ENCODE measurements at regions not wholly inside any gene's neighbourhood (a gene's known extent, or its start where the extent isn't known, plus 50 kb on each side); places are given as distances from the start of the nearest gene placed in this dataset.
"Not testable (repeated sequence)": the region's sequence is repeated elsewhere in the genome, so short reads cannot be mapped to it uniquely, and the experiment has no call there.

GRCh38 chr3:159749406-159749805 is 239.2 kb upstream of the IL12A start:
- DNase-seq = no peak

DNA sequence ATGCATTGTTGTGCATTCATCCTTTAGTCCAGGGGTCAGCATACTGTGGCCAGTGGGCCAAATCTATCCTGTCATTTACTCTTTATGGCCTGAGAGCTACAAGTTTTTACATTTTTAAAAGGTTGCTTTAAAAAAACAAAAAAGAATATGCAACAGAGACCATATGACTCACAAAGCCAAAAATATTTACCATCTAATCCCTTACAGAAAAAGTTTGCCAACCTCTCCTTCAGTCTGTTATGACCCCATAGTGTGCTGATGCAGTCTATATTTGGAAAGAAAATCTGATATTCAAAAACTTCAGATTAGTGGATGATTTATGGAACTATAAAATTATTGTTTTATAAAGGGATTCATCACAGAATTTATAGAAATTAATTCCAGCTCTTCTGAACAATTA is 237.5 kb upstream of the IL12A start:
- DNase-seq = no peak

DNA sequence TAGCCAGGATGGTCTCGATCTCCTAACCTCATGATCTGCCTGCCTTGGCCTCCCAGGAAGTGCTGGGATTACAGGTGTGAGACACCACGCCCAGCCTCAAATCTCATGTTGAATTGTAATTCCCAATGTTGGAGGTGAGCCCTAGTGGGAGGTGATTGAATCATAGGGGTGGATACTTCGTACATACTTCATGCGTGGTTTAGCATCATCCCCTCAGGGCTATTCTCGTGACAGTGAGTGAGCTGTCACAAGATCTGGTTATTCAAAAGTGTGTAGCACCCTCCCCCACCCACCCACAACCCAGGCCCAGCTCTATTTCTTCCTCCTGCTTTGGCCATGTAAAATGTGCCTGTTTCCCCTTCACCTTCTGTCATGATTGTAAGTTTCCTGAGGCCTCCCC is 236.9 kb upstream of the IL12A start:
- no peak for DNase-seq

DNA sequence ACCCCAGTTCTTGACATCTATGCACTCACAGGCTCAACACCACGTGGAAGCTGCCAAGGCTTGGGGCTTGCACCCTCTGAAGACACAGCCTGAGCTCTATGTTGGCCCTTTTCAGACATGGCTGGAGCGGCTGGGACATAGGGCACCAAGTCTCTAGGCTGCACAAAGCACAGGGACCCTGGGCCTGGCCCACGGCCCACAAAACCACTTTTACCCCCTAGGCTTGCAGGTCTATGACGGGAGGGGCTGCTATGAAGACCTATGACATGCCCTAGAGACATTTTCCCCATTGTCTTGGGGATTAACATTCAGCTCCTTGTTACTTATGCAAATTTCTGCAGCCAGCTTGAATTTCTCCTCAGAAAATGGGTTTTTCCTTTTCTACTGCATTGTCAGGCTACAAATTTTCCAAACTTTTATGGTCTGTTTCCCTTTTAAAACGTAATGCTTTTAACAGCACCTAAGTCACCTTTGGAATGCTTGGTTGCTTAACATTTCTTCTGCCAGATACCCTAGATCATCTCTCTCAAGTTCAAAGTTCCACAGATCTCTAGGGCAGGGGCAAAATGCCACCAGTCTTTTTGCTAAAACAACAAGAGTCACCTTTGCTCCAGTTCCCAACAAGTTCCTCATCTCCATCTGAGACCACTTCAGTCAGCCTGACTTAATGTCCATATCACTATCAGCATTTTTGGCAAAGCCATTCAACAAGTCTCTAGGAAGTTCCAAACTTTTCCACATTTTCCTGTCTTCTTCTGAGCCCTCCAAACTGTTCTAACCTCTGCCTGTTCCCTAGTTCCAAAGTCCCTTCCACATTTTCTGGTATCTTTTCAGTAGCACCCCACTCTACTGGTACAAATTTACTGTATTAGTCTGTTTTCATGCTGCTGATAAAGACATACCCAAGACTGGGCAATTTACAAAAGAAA is 232.1 kb upstream of the IL12A start:
- DNase-seq = not testable (repeated sequence)

GRCh38 chr3:159757341-159758060 is 231.1 kb upstream of the IL12A start:
- no peak for DNase-seq

DNA sequence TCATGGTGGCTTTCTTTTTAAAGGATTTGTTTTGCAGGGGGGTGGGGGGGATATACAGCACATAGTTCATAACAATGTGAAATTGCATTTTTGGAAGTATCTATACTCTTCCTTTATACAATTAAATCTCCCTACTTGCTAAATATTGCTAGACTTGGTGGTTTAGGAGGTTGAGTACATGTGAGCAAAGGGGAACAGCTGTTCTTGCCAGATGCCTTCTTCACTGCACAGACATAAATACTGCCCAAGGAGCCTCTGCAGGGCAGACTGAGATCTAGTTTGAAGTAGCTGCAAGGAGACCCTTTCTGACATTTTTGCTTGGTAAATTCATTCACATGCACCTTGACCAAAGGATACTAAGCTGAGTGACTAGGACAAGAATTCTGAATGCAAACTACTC is 228.6 kb upstream of the IL12A start:
- no peak for DNase-seq

DNA sequence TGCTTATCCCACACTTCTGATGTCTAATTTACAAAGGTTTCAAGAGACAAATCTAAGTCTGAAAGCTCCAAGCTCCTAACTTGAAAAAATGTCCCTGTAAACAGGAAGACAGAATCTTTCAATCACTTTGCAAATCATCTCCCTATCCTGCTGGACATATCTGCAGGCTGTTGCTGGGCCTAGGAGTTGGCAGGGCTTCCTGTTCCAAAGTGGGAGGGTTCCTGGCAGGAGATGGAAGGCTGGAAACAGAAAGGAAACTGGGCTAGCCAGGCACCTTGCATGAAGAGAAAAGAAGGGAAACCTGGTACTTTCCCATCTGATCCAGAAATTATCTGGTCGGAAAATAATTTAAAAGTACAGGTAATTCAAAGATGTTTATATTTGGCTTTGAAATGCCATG is 227.3 kb upstream of the IL12A start:
- DNase-seq = no peak

DNA sequence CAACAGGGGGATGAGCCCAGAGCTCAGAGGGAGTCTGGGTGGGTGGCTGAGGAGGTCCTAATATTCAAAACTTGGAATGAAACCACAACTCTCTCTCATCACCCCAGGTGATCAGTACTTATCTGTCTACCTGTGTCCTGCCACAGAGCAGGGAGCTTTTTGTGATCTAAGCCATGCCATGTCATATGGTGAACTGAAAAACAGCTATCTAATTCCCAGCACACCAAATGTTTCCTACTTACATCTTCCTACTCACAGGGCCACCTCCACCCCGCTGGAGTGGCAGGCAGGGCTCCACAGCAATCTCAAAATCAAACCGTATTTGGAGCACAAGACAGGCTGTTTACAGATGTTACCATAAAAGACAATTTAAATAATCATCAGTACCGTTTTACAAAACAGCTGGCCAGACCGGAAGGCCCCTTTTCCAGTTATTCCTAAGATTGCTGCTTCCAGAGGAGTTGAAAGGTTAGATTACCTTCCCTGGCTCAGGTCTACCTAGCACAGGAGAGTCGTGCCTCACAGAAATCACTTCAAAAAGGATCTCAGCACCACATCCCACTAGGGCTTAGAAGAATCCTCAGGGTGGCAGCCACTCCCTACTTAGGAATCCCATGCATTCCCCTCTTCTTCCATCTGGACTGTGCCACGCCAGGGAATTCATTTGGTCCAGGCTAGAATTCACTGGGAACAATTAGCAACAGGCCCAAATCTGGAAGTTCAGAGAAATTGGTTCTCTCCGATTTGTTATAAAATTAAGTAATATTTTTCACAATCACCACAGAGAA is 226.6 kb upstream of the IL12A start:
- no peak for DNase-seq

GRCh38 chr3:159763011-159763601 is 225.5 kb upstream of the IL12A start:
- peak; percentile 40 for DNase-seq

DNA sequence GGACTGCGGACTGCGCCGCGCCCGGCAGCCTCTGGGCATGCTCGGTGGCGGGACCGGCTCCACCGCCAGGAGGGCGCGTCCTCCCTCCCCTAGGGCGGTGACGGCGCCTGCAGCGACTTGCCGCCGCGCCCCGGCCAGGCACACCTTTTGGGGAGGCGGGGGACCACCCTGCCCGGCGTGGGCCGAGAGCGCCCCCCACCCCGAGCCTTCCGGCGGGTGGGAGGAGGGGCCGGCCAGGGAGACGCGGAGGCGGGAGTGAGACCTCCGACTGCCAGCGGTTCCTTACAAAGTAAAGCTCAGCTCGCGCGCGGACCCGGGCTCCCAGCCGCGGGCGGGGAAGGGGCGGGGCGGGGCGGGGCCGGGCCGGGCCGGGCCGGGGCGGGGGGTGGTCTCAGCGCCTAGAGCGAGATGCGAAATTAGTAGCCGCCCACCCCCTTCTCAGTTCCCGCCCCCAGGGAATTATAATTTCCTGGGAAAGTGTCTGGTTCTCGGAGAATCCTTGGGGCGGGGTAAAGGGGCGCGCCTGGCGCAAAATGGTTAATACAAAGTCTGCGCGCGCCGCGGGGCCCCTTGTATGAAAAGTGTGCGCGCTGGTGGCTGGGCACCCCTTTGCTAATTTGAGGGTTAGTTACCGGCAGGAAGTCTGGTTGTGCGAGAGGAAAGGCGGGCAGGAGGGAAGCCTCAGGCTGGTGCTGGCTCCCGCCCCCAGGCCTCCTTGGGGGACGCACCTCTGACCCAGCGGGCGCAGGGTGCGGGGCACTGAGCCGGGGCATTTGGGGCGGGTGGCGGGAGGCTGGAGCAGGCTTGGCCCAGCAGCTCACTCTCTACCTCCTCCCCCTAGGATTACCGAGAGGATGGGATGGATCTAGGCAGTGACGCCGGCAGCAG is 224.8 kb upstream of the IL12A start:
- peak; percentile 59 for DNase-seq

GRCh38 chr3:159764490-159765029 is 224.1 kb upstream of the IL12A start:
- no peak for DNase-seq

DNA sequence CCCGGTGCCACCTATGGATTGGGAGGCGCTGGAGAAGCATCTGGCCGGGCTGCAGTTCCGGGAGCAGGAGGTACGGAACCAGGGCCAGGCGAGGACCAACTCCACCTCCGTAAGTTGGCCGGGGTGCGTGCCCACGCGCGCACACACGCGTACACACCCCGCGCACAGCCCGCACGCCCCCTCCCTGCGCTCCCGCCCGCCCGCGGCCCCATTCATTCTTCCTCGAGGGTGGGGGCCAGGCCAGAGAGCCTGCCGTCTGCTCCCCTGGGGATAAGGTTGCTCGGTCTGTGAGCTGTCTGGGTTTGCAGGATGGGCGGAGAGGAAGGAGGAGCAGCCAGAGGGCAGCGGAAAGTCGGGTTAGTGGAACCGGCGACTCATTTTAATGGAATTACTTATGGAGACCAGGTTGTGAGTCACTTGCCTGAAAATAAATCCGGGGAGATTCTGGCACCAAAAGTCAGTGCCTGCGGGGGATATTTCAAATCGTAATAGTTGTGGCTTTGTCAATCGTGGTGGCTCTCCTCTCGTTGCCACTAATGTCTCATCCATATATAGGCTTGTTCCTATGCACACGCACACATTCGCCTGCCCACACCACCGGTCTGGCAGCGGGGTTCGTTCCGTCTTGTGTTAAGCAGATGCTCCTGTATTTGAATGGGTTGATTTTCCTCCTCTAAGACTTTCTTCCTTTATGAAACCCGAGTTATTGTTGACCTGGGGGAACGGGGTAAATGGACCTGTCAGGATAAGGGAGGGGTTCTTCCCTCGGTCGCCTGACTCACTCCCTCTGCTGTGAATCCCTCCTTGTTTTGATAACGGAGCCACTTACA is 223.4 kb upstream of the IL12A start:
- DNase-seq = no peak

- DNase-seq = no peak
Observed at GRCh38 chr3:159765860-159766294, 222.8 kb upstream of the IL12A start.

DNA sequence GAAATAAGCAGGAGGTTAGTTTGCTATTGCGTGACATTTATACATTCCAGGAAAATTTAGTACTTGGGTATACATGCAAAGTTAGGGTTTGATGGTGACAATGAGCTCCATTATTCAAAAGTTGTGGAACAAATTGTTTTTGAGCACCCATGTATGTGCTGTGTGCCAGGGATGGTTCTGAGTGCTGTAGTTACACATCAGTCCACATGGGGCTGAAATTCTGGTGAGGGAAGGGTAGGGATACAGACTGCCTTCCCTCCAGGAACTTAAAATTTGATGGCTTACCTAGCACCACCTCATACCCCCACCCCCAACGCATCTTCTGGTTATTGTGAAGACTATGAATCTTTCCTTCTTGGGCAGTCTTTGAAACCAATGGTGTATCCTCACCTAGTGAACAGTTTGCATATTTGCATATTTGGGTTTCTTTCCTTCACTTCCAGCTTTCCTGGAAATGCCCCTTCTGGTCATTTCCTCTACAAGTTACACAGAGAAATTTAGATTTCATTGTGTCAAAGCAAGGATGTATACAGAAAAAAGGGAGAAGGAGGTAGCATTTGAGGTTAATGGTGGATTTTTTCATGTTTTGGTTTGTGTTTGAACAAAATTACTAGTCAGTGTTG is 222.0 kb upstream of the IL12A start:
- no peak for DNase-seq

GRCh38 chr3:159770998-159771397 is 217.6 kb upstream of the IL12A start:
- DNase-seq = no peak

- DNase-seq = no peak
Observed at GRCh38 chr3:159771865-159772611, 216.6 kb upstream of the IL12A start.

DNA sequence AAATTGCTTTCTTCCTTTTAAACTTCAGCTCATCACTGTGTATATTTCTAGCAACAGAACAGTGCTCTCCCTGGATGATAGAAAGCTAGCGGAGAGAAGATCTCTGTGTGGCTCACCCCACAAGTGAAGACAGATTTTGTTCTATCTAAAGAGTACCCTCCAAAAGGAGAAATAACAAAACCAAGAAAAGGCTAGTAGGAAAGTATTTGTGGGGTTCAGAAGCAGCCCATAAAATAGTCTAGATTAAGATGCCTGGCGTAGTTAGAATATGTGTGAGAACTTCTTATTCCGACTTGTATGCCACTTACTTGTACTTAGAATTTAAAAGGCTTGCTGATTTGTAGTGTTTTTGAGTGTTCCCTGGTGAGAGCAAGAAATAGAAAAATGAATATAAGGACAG is 214.9 kb upstream of the IL12A start:
- DNase-seq = no peak

DNA sequence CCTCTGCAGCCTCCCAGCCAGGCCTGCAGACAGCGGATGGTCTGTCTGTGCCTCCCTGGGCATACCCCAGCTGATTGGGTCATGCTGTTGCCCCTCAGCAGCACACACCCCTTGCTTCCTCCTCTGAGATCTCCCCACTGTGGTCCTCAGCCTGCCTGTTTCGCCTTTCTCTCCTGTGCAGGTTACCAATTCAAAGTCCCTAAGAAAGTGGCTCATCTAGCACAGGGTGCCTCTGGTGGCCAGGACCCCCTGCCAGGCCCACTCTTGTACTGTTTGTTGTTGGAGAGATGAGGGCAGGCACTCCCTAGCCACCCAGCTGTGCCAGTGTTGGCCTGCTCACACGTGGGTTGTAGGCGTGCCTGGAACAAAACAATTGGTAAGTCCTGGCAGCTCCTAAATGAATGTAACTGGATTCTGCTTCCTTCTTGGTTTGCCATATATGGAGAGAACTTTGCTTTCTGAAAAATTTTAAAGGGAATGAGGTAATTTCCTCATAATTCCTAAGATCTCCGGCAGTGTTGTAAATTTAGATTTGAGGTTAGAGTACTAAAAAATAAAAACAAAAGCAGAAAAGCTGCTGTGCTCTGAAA is 213.2 kb upstream of the IL12A start:
- no peak for DNase-seq

DNA sequence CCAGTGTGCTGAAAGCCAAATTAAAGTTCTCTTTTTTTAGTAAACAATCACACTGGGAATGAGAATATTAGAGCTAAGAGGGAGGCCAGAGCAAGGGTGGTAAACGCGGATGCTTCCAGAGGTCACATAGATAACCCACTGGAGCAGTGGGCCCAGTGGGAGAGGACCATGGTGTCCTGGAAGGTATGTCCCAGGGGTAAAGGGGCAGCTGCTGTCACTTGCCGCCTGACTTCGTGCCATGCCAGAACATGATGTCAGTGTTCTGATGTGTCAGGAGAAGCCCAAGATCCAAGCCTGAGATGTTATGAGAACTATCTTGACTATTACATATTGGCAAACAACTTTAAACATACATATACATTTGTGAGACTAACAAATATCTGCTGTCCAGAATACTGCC is 211.9 kb upstream of the IL12A start:
- no peak for DNase-seq
